Mucosa of descending colon (tissue), 3 donors: ENCODE measurements at regions not wholly inside any gene's neighbourhood (a gene's known extent, or its start where the extent isn't known, plus 50 kb on each side); places are given as distances from the start of the nearest gene placed in this dataset.

ENCODE experiments used
- ATAC-seq: fragments of 200-7000 bp; cut with Tn5 transposase; one replicate; pipeline ENCODE4 v1.9.1; 2020; ENCODE audit warnings: mild to moderate bottlenecking, moderate library complexity
- DNase-seq, 3 donors: peaks; one replicate each; pipeline ENCODE4 v3.0.0-alpha.2; 2020
- H3K36me3 ChIP-seq: fragments of 200-600 bp; one replicate; pipeline ENCODE4 v1.8.0; 2021; ENCODE audit warnings: low read depth, mild to moderate bottlenecking
- H3K4me1 ChIP-seq: fragments of 200-600 bp; one replicate; pipeline ENCODE4 v1.8.0; 2021; ENCODE audit warnings: low read depth, mild to moderate bottlenecking
- H3K4me3 ChIP-seq: fragments of 200-600 bp; one replicate; pipeline ENCODE4 v1.8.0; 2021; ENCODE audit warnings: mild to moderate bottlenecking
- H3K9me3 ChIP-seq: fragments of 200-600 bp; one replicate; pipeline ENCODE4 v1.8.0; 2021; ENCODE audit warnings: mild to moderate bottlenecking
- intact Hi-C, 2 donors: fragments of 100-400 bp; cut with DNase I in 1 of 2; cut with micrococcal nuclease in 1 of 2; formaldehyde crosslinking; loops; one replicate each; pipeline versions ENCODE4 v1.11.0 to v1.11.1; 2022; cut with DNase I, micrococcal nuclease
- TF ChIP-seq, protein P1 (sequence below): fragments of 200-600 bp; IDR thresholded peaks from one replicate; pipeline ENCODE4 v1.8.0; 2022; ENCODE audit warnings: antibody characterized with exemption, mild to moderate bottlenecking
- donor health status: DM: no; HTN: no; CAD: no; lungs with moderate emphysema.
- donor health status: DM: no; HTN: no; CAD: no.
- donor health status: DM: no; HTN: yes; CAD: no.

DNA sequence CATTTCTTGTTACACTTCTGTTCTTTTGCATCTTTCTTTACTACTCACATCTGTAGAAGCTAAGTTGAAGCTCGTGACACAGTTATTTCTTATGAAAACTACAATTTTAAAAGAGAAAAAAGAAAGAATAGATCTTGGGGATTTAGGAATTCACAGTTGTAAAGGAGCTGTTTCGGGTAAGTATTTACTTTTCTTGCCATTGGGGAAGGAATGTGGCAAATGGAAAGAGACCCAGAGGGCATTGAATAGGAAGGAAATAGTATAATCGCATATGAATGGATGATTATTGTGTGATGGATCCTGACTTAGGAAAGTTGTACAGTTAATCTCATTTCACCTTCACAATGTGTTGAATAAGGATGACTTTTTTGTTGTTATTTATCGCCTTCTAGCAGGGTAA is 914.1 kb upstream of the CDH8 start:
- intact Hi-C loops, result no loop called here
- no peak for ATAC-seq

GRCh38 chr16:62940569-62940968 is 904.3 kb upstream of the CDH8 start:
- TF ChIP-seq, protein P1, sequence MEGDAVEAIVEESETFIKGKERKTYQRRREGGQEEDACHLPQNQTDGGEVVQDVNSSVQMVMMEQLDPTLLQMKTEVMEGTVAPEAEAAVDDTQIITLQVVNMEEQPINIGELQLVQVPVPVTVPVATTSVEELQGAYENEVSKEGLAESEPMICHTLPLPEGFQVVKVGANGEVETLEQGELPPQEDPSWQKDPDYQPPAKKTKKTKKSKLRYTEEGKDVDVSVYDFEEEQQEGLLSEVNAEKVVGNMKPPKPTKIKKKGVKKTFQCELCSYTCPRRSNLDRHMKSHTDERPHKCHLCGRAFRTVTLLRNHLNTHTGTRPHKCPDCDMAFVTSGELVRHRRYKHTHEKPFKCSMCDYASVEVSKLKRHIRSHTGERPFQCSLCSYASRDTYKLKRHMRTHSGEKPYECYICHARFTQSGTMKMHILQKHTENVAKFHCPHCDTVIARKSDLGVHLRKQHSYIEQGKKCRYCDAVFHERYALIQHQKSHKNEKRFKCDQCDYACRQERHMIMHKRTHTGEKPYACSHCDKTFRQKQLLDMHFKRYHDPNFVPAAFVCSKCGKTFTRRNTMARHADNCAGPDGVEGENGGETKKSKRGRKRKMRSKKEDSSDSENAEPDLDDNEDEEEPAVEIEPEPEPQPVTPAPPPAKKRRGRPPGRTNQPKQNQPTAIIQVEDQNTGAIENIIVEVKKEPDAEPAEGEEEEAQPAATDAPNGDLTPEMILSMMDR, result no peak
- no peak for DNase-seq
- Histone ChIP-seq H3K9me3 (no peaks in the 10 kb centered on the region), H3K4me1 (no peaks in the 10 kb centered on the region), H3K4me3 (no peak overlapping the region), H3K36me3 (no peaks in the 10 kb centered on the region)
- intact Hi-C loops, result no loop called here
- no peak for ATAC-seq

More for the DNA sequence above, 914.1 kb upstream of the CDH8 start:
- no peak overlapping the region for H3K4me3 ChIP-seq
- TF ChIP-seq, protein P1, result no peak
- no peaks in the 10 kb centered on the region for H3K4me1 ChIP-seq
- DNase-seq, result no peak
- H3K9me3 ChIP-seq, result no peaks in the 10 kb centered on the region
- H3K36me3 ChIP-seq, result no peaks in the 10 kb centered on the region

GRCh38 chr16:62939687-62940086 is 903.4 kb upstream of the CDH8 start:
- no peak for DNase-seq
- Histone ChIP-seq H3K4me1 (no peaks in the 10 kb centered on the region), H3K9me3 (no peaks in the 10 kb centered on the region), H3K4me3 (no peak overlapping the region), H3K36me3 (no peaks in the 10 kb centered on the region)
- no peak for ATAC-seq
- intact Hi-C loops, result no loop called here
- TF ChIP-seq, protein P1, result no peak

- TF ChIP-seq, protein P1, result no peak
- no peak for DNase-seq
- intact Hi-C loops, result no loop called here
Measured at GRCh38 chr16:62933929-62934328, 897.7 kb upstream of the CDH8 start.

DNA sequence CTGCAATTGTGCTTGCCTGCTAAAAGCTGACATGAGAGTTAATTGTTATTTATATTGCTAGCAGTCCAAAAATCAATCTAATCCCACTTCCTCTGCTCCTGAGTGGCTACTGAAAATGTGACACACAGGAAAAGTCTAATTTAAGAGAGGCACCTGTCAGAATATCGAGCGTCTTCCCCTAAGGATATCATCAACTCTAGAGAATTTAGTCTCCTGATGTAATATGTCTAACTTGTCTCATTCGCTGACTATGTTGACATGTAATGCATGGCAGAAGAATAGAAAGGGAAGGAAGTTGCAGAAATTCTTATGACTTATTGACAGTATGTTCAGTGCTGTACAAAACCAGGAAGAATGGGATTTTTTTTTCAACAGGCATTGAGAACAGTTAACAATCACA is 893.4 kb upstream of the CDH8 start:
- Histone ChIP-seq H3K9me3 (no peaks in the 10 kb centered on the region), H3K36me3 (no peaks in the 10 kb centered on the region), H3K4me3 (no peak overlapping the region), H3K4me1 (no peaks in the 10 kb centered on the region)
- TF ChIP-seq, protein P1, result no peak
- DNase-seq (no peak), ATAC-seq (no peak)
- intact Hi-C loops, result no loop called here

More at GRCh38 chr16:62933929-62934328, 897.7 kb upstream of the CDH8 start:
- no peaks in the 10 kb centered on the region for H3K4me1 ChIP-seq
- H3K36me3 ChIP-seq, result no peaks in the 10 kb centered on the region
- ATAC-seq, result no peak
- H3K4me3 ChIP-seq, result no peak overlapping the region
- no peaks in the 10 kb centered on the region for H3K9me3 ChIP-seq

DNA sequence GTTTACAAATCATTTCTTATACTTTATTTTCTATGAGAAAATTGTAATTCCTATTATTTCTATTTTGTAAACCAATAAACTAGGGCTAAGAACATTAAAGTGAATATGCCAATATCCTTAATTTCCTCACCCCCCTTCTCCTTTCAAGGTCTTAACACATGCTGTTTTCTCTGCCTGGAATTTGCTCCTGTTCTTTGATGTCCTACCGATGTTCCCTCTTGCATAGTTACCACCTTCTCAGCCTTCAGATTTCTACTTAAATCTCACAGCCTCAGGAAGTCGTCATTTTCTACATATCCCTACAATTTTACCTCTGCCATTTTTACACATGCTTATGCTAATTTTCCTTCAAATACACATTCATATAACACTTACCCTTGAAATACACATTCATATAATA is 890.9 kb upstream of the CDH8 start:
- TF ChIP-seq, protein P1, result no peak
- no peaks in the 10 kb centered on the region for H3K9me3 ChIP-seq
- ATAC-seq, result no peak

More for the DNA sequence above, 890.9 kb upstream of the CDH8 start:
- DNase-seq, result no peak
- Histone ChIP-seq H3K4me1 (no peaks in the 10 kb centered on the region), H3K36me3 (no peaks in the 10 kb centered on the region), H3K4me3 (no peak overlapping the region)
- intact Hi-C loops, result no loop called here
